Right lobe of liver (tissue), 6 donors: ENCODE measurements at regions not wholly inside any gene's neighbourhood (a gene's known extent, or its start where the extent isn't known, plus 50 kb on each side); places are given as distances from the start of the nearest gene placed in this dataset.

ENCODE experiments used
- ATAC-seq, 4 donors: fragments of 200-7000 bp; cut with Tn5 transposase; one replicate each; pipeline ENCODE4 v1.9.1; 2020; ENCODE audit warnings: mild to moderate bottlenecking in 4 of 4, moderate library complexity in 4 of 4
- DNase-seq, 3 donors: peaks; one replicate each; pipeline ENCODE4 v3.0.0-alpha.2; 2020
- H3K27ac ChIP-seq, 3 donors: fragments of 200-600 bp; one replicate each; pipeline ENCODE4 v1.8.0; 2022
- H3K27me3 ChIP-seq, 2 donors: fragments of 200-600 bp; one replicate each; pipeline ENCODE4 v1.8.0; 2022
- H3K36me3 ChIP-seq, 4 donors: fragments of 200-600 bp; sonication (generic) in 1 of 4; one replicate each; pipeline versions ENCODE4 v1.5.1 to v1.8.0; 2017 to 2022; ENCODE audit warnings: control low read depth in 1 of 4
- H3K4me1 ChIP-seq, 4 donors: fragments of 200-600 bp; sonication (generic) in 1 of 4; one replicate each; pipeline versions ENCODE4 v1.5.1 to v1.8.0; 2017 to 2022; ENCODE audit warnings: control low read depth in 1 of 4
- H3K4me3 ChIP-seq, 3 donors: fragments of 200-600 bp; one replicate each; pipeline ENCODE4 v1.8.0; 2022
- H3K9me3 ChIP-seq, 4 donors: fragments of 200-600 bp; sonication (generic) in 1 of 4; one replicate each; pipeline versions ENCODE4 v1.5.1 to v1.8.0; 2017 to 2022; ENCODE audit warnings: control low read depth in 1 of 4
- CTCF ChIP-seq, 4 donors: fragments of 200-600 bp in 3 of 4; fragments of 450-650 bp in 1 of 4; IDR thresholded peaks; one replicate each; pipeline versions ENCODE4 v1.5.1 to v1.8.0; 2016 to 2022; ENCODE audit warnings: antibody characterized with exemption in 4 of 4, mild to moderate bottlenecking in 2 of 4
- POLR2A ChIP-seq: fragments of 450-650 bp; IDR thresholded peaks from one replicate; pipeline ENCODE4 v1.6.1; 2017; ENCODE audit warnings: antibody characterized with exemption, mild to moderate bottlenecking
- WGBS: methylation state at CpG from one replicate; pipeline ENCODE4 v1.1.6; 2018; ENCODE audit warnings: low coverage, low lambda C conversion rate; ENCODE audit not compliant: insufficient coverage; ENCODE audit errors: missing lambda C conversion rate; 5-methylcytosine and 5-hydroxymethylcytosine counted together
- intact Hi-C, 2 donors: fragments of 100-400 bp; cut with DNase I; formaldehyde crosslinking; loops; one replicate each; pipeline versions ENCODE4 v1.11.2 to v1.14.1; 2022
- donor health status: DM: no; HTN: yes; CAD: no.
- donor health status: DM: no; HTN: no; CAD: no.
- donor health status: DM: no; HTN: no; CAD: no.
- donor health status: DM: no; HTN: yes; CAD: no.
- donor health status: DM: no; HTN: yes; CAD: no.

DNA sequence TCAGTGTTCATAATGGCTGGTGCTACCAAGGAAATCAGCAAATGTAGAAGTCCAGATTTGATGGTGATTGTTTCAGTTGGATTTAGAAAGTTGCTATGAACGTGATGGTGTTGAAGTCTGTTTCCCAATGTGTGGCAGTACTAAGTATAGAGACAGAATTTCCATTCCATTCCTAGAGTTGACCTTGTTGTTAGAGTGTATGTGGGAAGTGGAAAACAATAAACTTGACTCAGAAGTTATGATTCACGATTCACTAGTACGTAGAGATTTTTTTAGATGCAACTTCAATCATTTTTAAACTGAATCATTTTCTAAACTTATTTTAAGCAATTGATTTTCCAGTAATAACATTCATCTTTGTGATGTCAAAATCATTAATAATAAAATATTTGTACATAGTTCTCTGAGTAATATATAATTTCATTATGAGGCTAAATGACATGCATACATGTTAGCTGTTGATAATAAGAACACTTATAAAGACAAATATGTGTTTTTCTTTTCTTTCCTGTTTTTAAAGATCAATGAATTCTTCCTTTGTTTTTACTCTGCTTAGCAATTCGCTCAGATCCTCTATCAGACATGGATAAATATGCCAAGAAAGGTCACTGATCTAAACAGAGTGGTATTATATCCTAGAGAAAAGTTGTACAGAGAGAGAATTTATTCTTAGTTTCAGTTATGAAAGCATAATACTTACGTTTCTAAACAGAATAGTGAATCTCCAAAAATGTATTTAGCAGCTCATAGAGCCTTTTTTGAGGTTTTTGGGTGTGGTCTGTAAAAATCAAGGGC, 108.8 kb upstream of the GPR149 start:
- intact Hi-C loops = no loop called here
- no peaks in the 10 kb centered on the region for H3K4me1 ChIP-seq
- DNase-seq (no peak), ATAC-seq (no peak)
- no peak overlapping the region for H3K27ac ChIP-seq
- H3K4me3 ChIP-seq = no peak overlapping the region
- H3K27me3 ChIP-seq = no peaks in the 10 kb centered on the region
- H3K36me3 ChIP-seq = no peaks in the 10 kb centered on the region
- TF ChIP-seq CTCF (IDR thresholded peaks at IDR 0.05) = no peak
- TF ChIP-seq POLR2A = no peak
- no peaks in the 10 kb centered on the region for H3K9me3 ChIP-seq
- 35% methylated on average over 5 of the region's 5 CpGs for WGBS

GRCh38 chr3:154536751-154537150, 106.8 kb upstream of the GPR149 start:
- intact Hi-C loops = no loop called here
- DNase-seq = no peak
- no peaks in the 10 kb centered on the region for H3K27me3 ChIP-seq
- WGBS = 40% methylated on average over 1 of the region's 1 CpG
- no peak for ATAC-seq
- no peaks in the 10 kb centered on the region for H3K36me3 ChIP-seq
- no peak overlapping the region for H3K4me3 ChIP-seq
- no peaks in the 10 kb centered on the region for H3K9me3 ChIP-seq
- TF ChIP-seq POLR2A = no peak
- TF ChIP-seq CTCF (IDR thresholded peaks at IDR 0.05) = no peak
- H3K27ac ChIP-seq = no peak overlapping the region
- no peaks in the 10 kb centered on the region for H3K4me1 ChIP-seq

DNA sequence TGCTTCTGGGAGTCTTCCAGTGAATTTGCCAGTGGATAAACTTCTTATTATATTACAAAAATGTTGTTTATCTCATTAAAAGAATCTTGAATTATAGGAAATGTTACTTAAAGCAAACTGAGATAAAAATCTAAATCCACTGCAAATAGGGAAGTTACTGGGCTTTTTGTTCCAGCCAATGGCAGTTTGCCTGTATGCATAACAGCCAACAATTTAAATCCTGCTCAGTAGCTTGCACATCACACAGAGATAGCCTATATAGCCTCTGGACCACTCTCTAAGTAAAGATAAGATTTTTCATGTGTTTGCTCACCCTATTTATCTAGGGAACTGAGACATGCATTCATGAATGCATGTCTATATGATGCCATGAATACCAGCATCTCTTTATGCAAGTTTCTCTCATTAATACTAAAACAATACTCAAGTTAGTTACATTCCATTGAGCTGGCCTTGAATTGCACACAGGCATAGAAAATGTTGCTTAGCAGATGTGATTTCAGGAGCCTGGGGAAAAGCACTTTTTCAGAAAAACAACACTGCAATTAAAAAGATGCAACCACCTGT, 92.1 kb upstream of the GPR149 start:
- ATAC-seq = no peak

GRCh38 chr3:154517404-154517803, 87.4 kb upstream of the GPR149 start:
- Histone ChIP-seq H3K9me3 (no peaks in the 10 kb centered on the region), H3K4me1 (no peaks in the 10 kb centered on the region), H3K4me3 (no peak overlapping the region), H3K36me3 (no peaks in the 10 kb centered on the region), H3K27me3 (no peaks in the 10 kb centered on the region), H3K27ac (no peak overlapping the region)
- intact Hi-C loops = no loop called here
- DNase-seq (no peak), ATAC-seq (no peak)
- TF ChIP-seq CTCF (IDR thresholded peaks at IDR 0.05) (no peak), POLR2A (no peak)
- WGBS = 55% methylated on average over 2 of the region's 2 CpGs

More for the DNA sequence above, 92.1 kb upstream of the GPR149 start:
- no peak overlapping the region for H3K27ac ChIP-seq
- H3K4me3 ChIP-seq = no peak overlapping the region
- H3K4me1 ChIP-seq = no peaks in the 10 kb centered on the region
- DNase-seq = no peak
- intact Hi-C loops = no loop called here
- no peaks in the 10 kb centered on the region for H3K9me3 ChIP-seq
- no peaks in the 10 kb centered on the region for H3K36me3 ChIP-seq
- TF ChIP-seq CTCF (IDR thresholded peaks at IDR 0.05) (no peak), POLR2A (no peak)
- no peaks in the 10 kb centered on the region for H3K27me3 ChIP-seq
